ENCODE measurements at regions not wholly inside any gene's neighbourhood (a gene's known extent, or its start where the extent isn't known, plus 50 kb on each side); places are given as distances from the start of the nearest gene placed in this dataset.

DNA sequence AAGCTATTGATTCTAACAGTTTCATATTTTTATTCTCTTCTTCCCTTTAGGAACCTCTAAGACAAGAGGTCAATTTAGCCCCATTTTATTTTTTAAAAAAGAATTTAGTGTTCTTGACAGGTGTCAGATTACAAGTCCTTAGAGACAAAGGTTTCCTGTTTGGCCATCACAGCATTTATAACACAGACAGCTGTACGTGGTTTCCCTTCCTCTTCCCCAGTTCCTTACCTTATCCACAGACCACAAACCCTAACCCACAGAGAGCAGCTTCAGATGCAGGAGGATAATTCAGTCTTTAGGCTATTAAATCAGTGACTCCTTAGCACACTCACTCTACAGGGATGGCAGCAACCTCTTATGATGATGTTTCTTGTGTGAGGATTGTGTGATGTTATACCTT lies 1210.1 kb downstream of the DIAPH3 start:
- TF ChIP-seq GABPA (IDR thresholded peaks at IDR 0.05; ENCODE audit: low read depth) (no peak), TCF12 (IDR thresholded peaks at IDR 0.05) (no peak), YY1 (IDR thresholded peaks at IDR 0.05; ENCODE audit: low read depth) (no peak), CHD2 (IDR thresholded peaks at IDR 0.05; ENCODE audit: low read length, partially characterized antibody) (no peak), POLR2AphosphoS5 (IDR thresholded peaks at IDR 0.05; ENCODE audit: low read depth, low read length) (no peak), TEAD4 (IDR thresholded peaks at IDR 0.05; ENCODE audit: borderline replicate concordance, insufficient read depth) (no peak), JUND (IDR thresholded peaks at IDR 0.05) (no peak), NRF1 (IDR thresholded peaks at IDR 0.05; ENCODE audit: low read depth, low read length) (no peak), EZH2phosphoT487 (IDR thresholded peaks at IDR 0.05; ENCODE audit: borderline replicate concordance, low read depth) (no peak), GATA2 (CRISPR knock-in tag; IDR thresholded peaks at IDR 0.05) (no peak), NFIC (IDR thresholded peaks at IDR 0.05; ENCODE audit: borderline replicate concordance) (no peak)
- TF ChIP-seq, protein P1, sequence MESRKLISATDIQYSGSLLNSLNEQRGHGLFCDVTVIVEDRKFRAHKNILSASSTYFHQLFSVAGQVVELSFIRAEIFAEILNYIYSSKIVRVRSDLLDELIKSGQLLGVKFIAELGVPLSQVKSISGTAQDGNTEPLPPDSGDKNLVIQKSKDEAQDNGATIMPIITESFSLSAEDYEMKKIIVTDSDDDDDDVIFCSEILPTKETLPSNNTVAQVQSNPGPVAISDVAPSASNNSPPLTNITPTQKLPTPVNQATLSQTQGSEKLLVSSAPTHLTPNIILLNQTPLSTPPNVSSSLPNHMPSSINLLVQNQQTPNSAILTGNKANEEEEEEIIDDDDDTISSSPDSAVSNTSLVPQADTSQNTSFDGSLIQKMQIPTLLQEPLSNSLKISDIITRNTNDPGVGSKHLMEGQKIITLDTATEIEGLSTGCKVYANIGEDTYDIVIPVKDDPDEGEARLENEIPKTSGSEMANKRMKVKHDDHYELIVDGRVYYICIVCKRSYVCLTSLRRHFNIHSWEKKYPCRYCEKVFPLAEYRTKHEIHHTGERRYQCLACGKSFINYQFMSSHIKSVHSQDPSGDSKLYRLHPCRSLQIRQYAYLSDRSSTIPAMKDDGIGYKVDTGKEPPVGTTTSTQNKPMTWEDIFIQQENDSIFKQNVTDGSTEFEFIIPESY (IDR thresholded peaks at IDR 0.05; ENCODE audit: borderline replicate concordance, low read depth): no peak
- TF ChIP-seq, protein P2, sequence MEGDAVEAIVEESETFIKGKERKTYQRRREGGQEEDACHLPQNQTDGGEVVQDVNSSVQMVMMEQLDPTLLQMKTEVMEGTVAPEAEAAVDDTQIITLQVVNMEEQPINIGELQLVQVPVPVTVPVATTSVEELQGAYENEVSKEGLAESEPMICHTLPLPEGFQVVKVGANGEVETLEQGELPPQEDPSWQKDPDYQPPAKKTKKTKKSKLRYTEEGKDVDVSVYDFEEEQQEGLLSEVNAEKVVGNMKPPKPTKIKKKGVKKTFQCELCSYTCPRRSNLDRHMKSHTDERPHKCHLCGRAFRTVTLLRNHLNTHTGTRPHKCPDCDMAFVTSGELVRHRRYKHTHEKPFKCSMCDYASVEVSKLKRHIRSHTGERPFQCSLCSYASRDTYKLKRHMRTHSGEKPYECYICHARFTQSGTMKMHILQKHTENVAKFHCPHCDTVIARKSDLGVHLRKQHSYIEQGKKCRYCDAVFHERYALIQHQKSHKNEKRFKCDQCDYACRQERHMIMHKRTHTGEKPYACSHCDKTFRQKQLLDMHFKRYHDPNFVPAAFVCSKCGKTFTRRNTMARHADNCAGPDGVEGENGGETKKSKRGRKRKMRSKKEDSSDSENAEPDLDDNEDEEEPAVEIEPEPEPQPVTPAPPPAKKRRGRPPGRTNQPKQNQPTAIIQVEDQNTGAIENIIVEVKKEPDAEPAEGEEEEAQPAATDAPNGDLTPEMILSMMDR (IDR thresholded peaks at IDR 0.05): no peak
